ENCODE measurements at regions not wholly inside any gene's neighbourhood (a gene's known extent, or its start where the extent isn't known, plus 50 kb on each side); places are given as distances from the start of the nearest gene placed in this dataset.
"Not testable (repeated sequence)": the region's sequence is repeated elsewhere in the genome, so short reads cannot be mapped to it uniquely, and the experiment has no call there.

DNA sequence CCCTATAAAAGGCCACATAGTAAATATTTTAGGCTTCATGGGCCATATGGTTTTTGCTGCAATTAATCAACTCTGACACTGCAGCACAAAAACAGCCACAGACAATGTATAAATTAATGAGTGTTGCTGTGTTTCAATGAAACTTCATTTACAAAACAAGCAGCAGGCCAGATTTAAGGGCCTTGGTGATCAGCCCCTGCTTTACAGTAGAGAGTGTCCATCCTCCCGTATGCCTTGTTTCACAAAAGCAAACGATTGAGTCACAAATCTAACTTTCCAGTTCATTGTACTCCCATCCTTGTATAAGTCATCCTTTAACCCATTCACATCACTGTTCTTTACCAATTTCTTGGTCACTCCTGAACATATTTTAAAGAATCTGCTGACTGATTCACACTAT, 94.3 kb upstream of the NOX4 start:
- TF ChIP-seq CTCF, POLR2A (IDR thresholded peaks at IDR 0.05): not testable (repeated sequence)
